ENCODE measurements at regions not wholly inside any gene's neighbourhood (a gene's known extent, or its start where the extent isn't known, plus 50 kb on each side); places are given as distances from the start of the nearest gene placed in this dataset.

DNA sequence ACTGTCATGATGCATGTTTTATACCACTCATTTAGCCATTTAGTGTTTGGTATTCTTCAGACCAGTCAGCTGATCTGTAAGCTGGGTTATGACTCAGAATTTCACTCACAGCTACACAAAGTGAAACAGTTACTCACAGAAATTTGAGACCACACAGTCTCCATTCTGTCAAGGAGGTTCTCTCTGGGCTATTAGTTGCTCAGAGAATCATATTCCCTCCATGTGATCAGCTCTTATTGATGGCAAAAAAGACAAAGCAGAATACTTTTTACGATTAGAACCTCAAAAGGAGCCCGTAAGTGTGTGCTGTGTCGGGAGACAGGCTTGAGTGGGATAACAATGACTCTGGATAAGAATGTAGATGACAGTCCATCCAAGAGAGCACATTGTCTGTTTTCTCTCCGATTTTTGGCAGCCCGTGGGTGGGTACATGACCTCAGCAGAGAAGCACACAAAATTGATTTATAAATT, 277.6 kb upstream of the SORCS1 start:
- TF ChIP-seq, protein P1, sequence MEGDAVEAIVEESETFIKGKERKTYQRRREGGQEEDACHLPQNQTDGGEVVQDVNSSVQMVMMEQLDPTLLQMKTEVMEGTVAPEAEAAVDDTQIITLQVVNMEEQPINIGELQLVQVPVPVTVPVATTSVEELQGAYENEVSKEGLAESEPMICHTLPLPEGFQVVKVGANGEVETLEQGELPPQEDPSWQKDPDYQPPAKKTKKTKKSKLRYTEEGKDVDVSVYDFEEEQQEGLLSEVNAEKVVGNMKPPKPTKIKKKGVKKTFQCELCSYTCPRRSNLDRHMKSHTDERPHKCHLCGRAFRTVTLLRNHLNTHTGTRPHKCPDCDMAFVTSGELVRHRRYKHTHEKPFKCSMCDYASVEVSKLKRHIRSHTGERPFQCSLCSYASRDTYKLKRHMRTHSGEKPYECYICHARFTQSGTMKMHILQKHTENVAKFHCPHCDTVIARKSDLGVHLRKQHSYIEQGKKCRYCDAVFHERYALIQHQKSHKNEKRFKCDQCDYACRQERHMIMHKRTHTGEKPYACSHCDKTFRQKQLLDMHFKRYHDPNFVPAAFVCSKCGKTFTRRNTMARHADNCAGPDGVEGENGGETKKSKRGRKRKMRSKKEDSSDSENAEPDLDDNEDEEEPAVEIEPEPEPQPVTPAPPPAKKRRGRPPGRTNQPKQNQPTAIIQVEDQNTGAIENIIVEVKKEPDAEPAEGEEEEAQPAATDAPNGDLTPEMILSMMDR (IDR thresholded peaks at IDR 0.05; ENCODE audit: insufficient read depth, low read length, poor library complexity, severe bottlenecking), result no peak
- TF ChIP-seq EZH2phosphoT487 (conservative IDR thresholded peaks at IDR 0.05; ENCODE audit: low read length), result no peak
